ENCODE measurements at regions not wholly inside any gene's neighbourhood (a gene's known extent, or its start where the extent isn't known, plus 50 kb on each side); places are given as distances from the start of the nearest gene placed in this dataset.

DNA sequence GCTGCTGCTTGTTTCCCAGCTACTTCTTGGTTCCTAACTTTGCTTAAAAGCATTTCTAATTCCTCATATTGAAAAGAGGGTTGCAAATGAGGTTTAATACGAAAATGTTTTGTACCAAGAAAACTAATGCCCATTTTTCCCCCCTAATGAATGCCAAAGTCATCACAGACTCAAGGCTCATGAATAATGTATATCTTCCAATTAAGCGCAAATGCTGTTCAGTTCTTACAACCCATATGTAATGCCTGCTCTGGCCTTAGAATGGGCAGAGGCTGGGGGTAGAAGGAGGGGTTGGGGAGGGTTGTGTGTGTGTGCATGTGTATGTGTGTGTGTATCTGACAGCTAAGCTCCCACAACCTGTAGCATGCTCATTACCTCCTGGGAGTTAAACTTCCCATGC lies 901.7 kb downstream of the KCNMA1 start:
- DNase-seq (ENCODE audit: low spot score), result no peak

- DNase-seq (ENCODE audit: low spot score), result no peak
Measured at GRCh38 chr10:76733441-76733936, 904.1 kb downstream of the KCNMA1 start.

GRCh38 chr10:76732306-76732705 lies 905.3 kb downstream of the KCNMA1 start:
- no peak for DNase-seq (ENCODE audit: low spot score)

DNA sequence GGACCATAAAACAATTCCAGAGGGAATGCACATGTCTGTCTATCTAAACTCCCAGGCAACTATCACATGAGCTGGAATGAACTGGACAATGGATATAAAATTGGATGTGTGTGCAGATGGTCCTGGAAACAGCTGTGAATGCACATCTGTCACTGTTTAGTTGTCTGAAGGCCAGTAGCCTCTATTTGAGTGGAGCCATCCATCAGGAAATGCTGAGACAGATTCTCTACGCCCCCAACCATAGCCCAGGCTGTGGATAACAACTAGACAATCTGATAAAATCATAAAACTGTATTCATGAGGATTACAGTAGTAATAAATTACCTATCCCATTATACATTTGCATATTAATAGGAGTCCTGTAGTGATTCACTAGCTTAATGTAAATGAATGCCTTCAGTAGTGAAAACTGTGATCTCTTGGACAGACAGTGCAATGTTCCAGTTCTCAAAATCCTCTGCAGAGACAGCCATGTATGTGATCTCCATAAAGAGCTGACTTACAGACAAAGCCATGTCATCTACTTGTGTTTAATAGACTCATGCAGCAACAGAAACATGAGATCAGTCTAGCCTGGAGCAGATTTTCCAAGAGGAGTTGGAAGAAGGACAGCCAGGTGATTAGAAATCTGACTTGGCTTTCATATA lies 907.6 kb downstream of the KCNMA1 start:
- no peak for DNase-seq (ENCODE audit: low spot score)

DNA sequence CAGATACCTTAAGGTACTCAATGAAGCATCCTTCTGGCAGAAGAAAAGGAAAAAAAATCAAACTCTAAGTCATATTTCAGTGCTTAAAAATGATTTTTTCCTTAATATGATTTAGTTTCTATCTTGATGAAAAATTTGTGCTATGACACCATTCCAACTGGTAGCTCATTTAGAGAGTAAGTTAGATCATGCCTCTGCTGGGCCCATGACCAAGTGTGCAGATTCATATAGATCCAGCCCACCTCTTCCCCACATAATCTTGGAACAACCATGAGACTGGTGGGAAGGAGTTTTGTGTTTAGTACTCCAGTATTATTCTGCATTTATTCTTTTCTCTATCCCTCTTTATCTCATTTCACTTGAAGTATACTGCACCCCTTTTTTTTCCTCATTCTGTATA lies 908.3 kb downstream of the KCNMA1 start:
- DNase-seq (ENCODE audit: low spot score), result no peak

- no peak for DNase-seq (ENCODE audit: low spot score)
Measured at GRCh38 chr10:76727038-76727437, 910.6 kb downstream of the KCNMA1 start.

DNA sequence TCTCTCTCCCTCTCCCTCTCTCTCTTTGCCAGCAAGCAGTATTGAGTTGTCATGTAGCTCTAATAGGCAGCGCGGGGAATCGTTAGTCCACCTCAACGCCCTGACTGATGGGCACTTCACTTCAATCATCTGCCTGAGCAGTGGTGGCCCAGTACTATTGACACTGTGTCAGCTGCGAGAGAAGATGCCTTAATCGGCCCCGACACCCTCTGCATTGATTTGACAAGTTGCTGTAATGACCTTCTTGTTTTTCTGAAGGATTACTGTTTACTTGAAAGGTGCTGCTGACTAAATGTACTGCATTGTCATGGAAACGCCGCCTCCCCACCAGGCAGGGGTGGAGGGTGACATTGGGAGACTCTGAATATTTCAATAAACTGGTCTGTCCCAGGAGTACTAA lies 913.8 kb downstream of the KCNMA1 start:
- no peak for DNase-seq (ENCODE audit: low spot score)

- DNase-seq (ENCODE audit: low spot score), result no peak
Measured at GRCh38 chr10:76721891-76722505, 915.6 kb downstream of the KCNMA1 start.

DNA sequence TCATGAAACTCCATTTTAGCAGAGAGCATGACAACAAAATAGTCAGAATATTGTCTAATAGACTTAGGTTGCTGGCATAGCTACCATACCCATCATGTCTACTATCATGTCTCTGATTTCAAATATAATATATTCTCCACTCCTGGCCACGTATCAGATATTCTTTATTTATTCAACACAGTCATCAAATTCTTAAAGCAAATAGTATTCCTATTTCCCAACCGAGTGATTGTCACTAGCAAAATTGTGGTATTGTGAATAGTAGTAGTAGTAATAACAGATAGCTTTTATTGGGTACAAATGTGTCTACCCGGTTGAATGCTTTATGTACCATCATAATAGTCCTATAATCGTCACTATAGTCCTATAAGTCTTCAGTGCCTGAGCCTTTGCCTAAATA lies 918.6 kb downstream of the KCNMA1 start:
- DNase-seq (ENCODE audit: low spot score), result no peak

DNA sequence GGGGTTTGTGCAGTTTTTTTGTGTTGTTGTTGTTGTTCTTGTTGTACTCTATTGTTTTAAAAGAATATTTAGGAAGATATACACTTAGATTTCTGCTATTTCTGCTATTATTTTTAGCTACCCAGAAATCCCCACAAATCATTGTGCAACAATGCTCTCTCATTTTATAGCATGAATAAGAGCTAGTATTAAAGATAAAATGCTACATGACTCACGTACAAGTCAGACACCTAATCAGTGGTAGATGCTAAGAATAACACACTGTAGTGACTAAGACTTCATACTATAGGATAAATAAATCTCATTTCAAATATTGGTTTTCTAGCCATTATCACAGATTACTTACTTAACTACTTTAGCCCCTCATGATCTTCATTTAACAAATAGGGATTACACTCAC lies 920.5 kb downstream of the KCNMA1 start:
- DNase-seq (ENCODE audit: low spot score), result no peak

DNA sequence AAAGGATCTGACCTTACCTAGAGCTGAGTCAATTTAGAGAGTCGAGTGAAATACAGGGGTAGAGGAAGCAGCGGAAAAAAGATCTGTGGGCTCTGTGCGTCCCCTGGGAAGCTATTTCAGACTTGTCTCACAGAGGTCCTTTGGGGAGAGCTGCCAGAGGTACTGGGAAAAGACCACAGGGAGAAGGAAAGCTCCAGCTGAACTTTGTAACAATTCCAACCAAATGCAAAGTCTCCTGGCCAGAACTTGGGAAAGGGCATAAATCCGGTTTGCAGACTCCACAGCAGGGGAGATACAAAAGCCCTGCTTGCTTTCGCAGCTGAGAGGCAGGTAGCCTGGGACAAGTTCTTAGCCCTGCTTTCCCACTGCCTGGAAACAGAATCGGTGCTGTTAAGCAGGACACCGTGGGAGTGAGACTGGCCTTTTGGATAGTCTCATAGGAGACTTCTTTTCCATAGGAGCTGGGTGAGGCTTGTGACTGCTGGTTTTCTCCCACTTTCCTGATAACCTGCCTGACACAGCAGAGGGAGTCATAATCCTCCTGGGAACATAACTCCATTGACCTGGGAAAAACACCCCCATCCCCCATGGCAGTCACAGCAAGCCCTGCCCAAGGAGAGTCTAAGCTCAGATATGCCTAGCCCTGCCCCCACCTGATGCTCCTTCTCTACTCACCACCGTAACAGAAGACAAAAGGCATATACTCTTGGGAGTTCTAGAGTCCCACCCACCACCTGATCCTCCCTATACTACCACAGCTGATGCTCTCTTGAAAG lies 926.2 kb downstream of the KCNMA1 start:
- no peak for DNase-seq (ENCODE audit: low spot score)

DNA sequence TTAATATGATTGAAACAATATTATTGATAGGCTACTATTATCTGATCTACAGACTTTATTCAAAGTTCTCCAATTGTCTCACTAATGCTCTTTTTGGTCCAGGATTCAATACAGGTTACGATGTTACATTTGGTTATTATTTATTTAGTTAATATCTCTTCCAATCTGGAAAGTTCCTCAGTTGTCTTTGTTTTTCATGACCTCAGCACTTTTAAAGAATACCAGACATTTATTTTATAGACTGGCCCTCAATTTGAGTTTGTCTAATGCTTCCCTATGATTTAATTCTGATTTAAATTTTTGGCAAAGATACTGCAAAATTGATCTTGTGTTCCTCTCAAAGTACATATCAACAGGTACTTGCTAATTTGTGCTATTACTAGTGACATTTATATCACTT lies 937.4 kb downstream of the KCNMA1 start:
- DNase-seq (ENCODE audit: low spot score), result no peak

- DNase-seq (ENCODE audit: low spot score), result no peak
Measured at GRCh38 chr10:76697923-76698322, 939.7 kb downstream of the KCNMA1 start.

DNA sequence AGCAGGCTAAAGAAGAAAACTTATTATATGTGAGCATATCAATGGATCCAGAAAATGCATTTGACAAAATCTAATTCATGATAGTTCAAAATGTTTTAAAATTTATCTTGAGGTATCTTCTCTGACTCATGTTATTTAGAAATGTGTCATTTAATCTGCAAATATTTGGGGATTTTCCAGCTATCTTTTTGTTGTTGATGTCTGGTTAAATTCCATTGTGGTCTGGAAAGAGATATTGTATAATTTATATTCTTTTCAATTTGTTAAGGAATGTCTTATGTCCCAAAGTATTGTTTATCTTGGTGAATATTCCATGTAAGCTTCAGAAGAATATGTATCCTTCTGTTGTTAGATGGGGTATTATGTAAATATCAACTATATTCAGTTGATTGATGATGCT lies 942.5 kb downstream of the KCNMA1 start:
- DNase-seq (ENCODE audit: low spot score), result no peak

- DNase-seq (ENCODE audit: low spot score), result no peak
Measured at GRCh38 chr10:76686201-76686600, 951.4 kb downstream of the KCNMA1 start.

GRCh38 chr10:76684968-76685367 lies 952.6 kb downstream of the KCNMA1 start:
- no peak for DNase-seq (ENCODE audit: low spot score)

GRCh38 chr10:76681153-76681552 lies 956.5 kb downstream of the KCNMA1 start:
- no peak for DNase-seq (ENCODE audit: low spot score)

- DNase-seq (ENCODE audit: low spot score), result no peak
Measured at GRCh38 chr10:76679030-76679429, 958.6 kb downstream of the KCNMA1 start.

GRCh38 chr10:76675951-76676587 lies 961.5 kb downstream of the KCNMA1 start:
- DNase-seq (ENCODE audit: low spot score), result peak; percentile 53

- no peak for DNase-seq (ENCODE audit: low spot score)
Measured at GRCh38 chr10:76675561-76675950, 962.1 kb downstream of the KCNMA1 start.

DNA sequence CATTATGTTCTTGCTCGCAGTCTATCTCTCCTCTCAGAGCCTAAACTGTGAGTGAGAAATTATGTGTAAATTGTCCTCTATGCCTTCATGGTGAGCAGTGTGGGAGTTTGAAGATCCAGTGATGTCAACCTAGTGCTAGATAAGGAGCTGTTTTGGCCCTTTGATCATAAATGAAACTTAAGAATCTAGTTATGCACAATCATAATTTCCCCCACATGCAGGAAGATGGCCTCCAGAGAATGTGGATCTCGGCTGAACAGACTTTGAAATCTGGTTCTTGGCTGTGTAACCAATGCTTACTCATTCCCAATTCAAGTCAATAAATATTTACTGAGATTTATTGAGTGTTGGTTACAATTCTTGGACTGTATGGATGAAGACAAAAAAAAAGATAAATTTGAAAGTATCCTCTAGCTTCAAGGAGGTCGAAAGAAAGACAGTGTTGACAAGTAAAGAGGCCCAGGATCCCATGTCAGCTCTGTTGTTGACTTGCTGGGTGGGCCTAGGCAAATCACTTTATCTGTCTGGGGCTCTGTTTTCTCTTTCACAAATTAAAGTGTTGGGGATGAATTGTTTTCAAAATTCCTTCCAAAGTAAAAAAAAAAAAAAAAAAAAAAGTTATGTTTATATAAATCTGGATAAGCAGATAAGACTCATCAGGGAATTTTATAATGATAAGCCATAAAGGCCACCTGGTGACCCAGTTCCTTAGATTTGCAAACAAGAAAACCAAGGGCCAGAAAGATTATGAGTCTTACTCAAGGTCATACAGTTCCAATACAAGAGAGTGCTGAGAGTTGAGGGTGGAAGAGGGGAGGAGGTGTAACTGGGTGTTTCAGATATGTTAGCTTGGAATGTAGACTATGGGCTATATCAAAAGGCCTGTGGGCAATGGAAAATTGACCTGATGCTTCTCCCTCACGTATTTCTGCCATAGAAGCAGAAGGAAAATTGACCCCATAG lies 969.9 kb downstream of the KCNMA1 start:
- DNase-seq (ENCODE audit: low spot score), result no peak
